ENCODE measurements at regions not wholly inside any gene's neighbourhood (a gene's known extent, or its start where the extent isn't known, plus 50 kb on each side); places are given as distances from the start of the nearest gene placed in this dataset.

- H3K9me3 ChIP-seq = no peaks in the 10 kb centered on the region
- no peak overlapping the region for H3K27ac ChIP-seq
- no peaks in the 10 kb centered on the region for H3K36me3 ChIP-seq
- DNase-seq (ENCODE audit: low spot score) = no peak
- whole genome bisulfite sequencing = 62% methylated on average over 6 of the region's 6 CpGs
- intact Hi-C loops (cut with DNase I) = no loop called here
- H3K4me3 ChIP-seq = no peak overlapping the region
- H3K27me3 ChIP-seq (replicated peaks; ENCODE audit: insufficient read depth) = no peaks in the 10 kb centered on the region
- TF ChIP-seq POLR2A (IDR thresholded peaks at IDR 0.05) = no peak
- no peak for TF ChIP-seq POLR2AphosphoS5 (IDR thresholded peaks at IDR 0.05)
- TF ChIP-seq CTCF (IDR thresholded peaks at IDR 0.05) = no peak
- no peaks in the 10 kb centered on the region for H3K4me1 ChIP-seq (replicated peaks)
Observed at GRCh38 chr4:158998624-158999023, 104.3 kb upstream of the RAPGEF2 start.

- DNase-seq (ENCODE audit: low spot score) = no peak
- Histone ChIP-seq H3K4me3 (no peak overlapping the region), H3K4me1 (replicated peaks) (no peaks in the 10 kb centered on the region), H3K36me3 (no peaks in the 10 kb centered on the region), H3K27ac (no peak overlapping the region), H3K9me3 (no peaks in the 10 kb centered on the region), H3K27me3 (replicated peaks; ENCODE audit: insufficient read depth) (no peaks in the 10 kb centered on the region)
- intact Hi-C loops (cut with DNase I) = no loop called here
- no peak for TF ChIP-seq CTCF (IDR thresholded peaks at IDR 0.05)
- TF ChIP-seq POLR2AphosphoS5 (IDR thresholded peaks at IDR 0.05) = no peak
- no peak for TF ChIP-seq POLR2A (IDR thresholded peaks at IDR 0.05)
Observed at GRCh38 chr4:158999166-158999682, 103.7 kb upstream of the RAPGEF2 start.

DNA sequence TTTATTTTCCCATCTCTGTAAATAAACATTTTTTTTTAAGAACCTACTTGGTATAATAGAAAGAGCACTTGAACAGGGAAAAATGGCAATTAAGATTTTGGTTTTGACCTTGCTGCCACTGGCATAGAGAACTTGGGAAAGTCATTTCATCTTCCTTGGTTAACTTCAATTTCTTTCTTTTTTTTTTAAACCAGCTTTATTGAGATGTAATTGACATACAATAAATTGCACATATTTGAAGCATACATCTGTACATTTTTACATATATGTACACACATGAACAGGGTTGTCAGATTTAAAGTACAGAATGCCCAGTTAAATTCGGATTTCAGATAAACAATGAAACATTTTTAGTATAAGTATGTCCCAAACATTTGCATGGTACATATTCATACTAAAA, 103.0 kb upstream of the RAPGEF2 start:
- intact Hi-C loops (cut with DNase I) = no loop called here
- TF ChIP-seq POLR2AphosphoS5 (IDR thresholded peaks at IDR 0.05) (no peak), POLR2A (IDR thresholded peaks at IDR 0.05) (no peak), CTCF (IDR thresholded peaks at IDR 0.05) (no peak)
- WGBS = 93% methylated on average over 1 of the region's 1 CpG

GRCh38 chr4:159002950-159003349, 99.9 kb upstream of the RAPGEF2 start:
- Histone ChIP-seq H3K27me3 (replicated peaks; ENCODE audit: insufficient read depth) (no peaks in the 10 kb centered on the region), H3K27ac (no peak overlapping the region), H3K9me3 (no peaks in the 10 kb centered on the region), H3K4me1 (replicated peaks) (no peaks in the 10 kb centered on the region), H3K36me3 (no peaks in the 10 kb centered on the region), H3K4me3 (no peak overlapping the region)
- WGBS = 55% methylated on average over 3 of the region's 3 CpGs
- intact Hi-C loops (cut with DNase I) = no loop called here
- TF ChIP-seq POLR2A (IDR thresholded peaks at IDR 0.05) = no peak
- no peak for TF ChIP-seq CTCF (IDR thresholded peaks at IDR 0.05)
- no peak for TF ChIP-seq POLR2AphosphoS5 (IDR thresholded peaks at IDR 0.05)
- DNase-seq (ENCODE audit: low spot score) = no peak

More for the DNA sequence above, 103.0 kb upstream of the RAPGEF2 start:
- no peaks in the 10 kb centered on the region for H3K9me3 ChIP-seq
- H3K27me3 ChIP-seq (replicated peaks; ENCODE audit: insufficient read depth) = no peaks in the 10 kb centered on the region
- no peak overlapping the region for H3K27ac ChIP-seq
- H3K4me3 ChIP-seq = no peak overlapping the region
- H3K4me1 ChIP-seq (replicated peaks) = no peaks in the 10 kb centered on the region
- no peak for DNase-seq (ENCODE audit: low spot score)
- no peaks in the 10 kb centered on the region for H3K36me3 ChIP-seq

DNA sequence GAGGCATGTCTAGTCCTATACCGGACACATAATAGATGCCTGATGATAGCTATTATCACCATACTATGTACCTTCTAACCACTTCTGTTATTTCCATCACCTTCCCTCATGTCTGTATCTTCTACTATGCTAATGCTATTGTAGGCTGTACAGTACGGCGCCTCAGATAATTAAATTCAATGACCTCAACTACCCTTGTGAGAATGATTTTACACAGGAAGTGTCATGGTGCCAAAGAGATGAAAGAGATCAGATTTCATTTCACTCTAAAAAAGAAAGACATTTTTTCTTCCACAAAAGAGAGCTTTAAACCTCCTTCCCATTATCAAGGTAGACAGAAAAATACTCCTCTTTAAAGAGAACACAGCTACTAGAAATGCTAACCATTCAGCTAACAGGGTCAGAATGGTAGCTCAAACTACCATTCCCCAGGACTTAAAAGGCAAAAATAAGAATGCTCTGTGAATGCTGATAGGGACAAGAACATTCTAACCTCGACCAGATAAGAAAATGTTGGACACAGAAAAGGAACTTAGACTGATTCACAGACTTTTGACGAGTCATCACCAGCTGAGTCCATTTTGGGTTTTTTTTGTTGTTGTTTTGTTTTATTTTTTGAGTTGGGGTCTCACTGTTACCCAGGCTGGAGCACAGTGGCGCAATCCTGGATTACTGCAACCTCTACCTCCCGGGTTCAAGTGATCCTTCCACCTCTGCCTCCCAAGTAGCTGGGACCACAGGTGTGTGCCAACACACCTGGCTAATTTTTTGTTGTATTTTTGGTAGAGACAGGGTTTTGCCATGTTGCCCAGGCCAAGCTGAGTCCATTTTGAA, 99.2 kb upstream of the RAPGEF2 start:
- Histone ChIP-seq H3K9me3 (no peaks in the 10 kb centered on the region), H3K36me3 (no peaks in the 10 kb centered on the region), H3K27ac (no peak overlapping the region), H3K4me1 (replicated peaks) (no peaks in the 10 kb centered on the region), H3K27me3 (replicated peaks; ENCODE audit: insufficient read depth) (no peaks in the 10 kb centered on the region), H3K4me3 (no peak overlapping the region)
- intact Hi-C loops (cut with DNase I) = no loop called here
- TF ChIP-seq CTCF (IDR thresholded peaks at IDR 0.05) (no peak), POLR2A (IDR thresholded peaks at IDR 0.05) (no peak), POLR2AphosphoS5 (IDR thresholded peaks at IDR 0.05) (no peak)
- WGBS = 59% methylated on average over 7 of the region's 7 CpGs
- no peak for DNase-seq (ENCODE audit: low spot score)

Data from prostate gland (tissue), 2 donors.